ENCODE measurements at regions not wholly inside any gene's neighbourhood (a gene's known extent, or its start where the extent isn't known, plus 50 kb on each side); places are given as distances from the start of the nearest gene placed in this dataset.
"Not testable (repeated sequence)": the region's sequence is repeated elsewhere in the genome, so short reads cannot be mapped to it uniquely, and the experiment has no call there.

DNA sequence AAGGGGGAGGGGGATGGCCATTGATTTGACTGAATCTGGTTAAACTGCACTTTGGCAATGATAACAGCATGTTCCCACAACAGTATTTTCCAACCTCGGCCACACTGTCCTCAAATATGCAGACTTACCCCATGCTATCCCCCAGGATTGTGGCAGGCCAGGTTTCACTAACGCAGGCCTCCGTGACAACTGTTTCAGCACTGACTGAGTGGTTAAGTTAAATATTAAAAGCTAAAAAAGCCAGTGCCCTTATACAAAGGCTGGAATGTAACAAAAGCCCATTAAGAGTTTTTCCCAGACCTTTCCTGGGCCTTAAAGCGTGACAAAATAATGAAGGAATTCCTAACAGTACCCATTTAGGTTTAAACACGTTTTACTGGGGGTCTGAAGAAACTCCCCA lies 202.9 kb downstream of the USP25 start:
- DNase-seq (ENCODE audit: low read depth) = no peak

DNA sequence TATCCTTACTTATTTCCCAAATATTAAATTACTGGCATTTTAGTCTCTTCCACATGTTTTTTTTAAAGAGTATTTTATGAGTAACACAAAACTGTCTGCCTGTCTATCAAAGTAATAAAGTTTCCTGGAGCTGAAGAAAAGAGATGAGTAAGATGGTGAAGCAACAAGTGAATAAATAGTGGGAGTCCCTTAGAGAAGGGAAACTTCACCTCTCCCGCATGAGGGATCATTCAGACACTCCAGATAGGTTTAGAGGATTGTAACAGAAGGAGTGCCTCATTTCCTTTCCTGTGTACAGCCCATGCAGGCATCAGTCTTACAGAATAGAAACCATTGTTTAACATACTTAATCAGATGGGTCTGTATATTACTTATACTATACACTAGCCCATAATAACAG lies 205.7 kb downstream of the USP25 start:
- no peak for DNase-seq (ENCODE audit: low read depth)

DNA sequence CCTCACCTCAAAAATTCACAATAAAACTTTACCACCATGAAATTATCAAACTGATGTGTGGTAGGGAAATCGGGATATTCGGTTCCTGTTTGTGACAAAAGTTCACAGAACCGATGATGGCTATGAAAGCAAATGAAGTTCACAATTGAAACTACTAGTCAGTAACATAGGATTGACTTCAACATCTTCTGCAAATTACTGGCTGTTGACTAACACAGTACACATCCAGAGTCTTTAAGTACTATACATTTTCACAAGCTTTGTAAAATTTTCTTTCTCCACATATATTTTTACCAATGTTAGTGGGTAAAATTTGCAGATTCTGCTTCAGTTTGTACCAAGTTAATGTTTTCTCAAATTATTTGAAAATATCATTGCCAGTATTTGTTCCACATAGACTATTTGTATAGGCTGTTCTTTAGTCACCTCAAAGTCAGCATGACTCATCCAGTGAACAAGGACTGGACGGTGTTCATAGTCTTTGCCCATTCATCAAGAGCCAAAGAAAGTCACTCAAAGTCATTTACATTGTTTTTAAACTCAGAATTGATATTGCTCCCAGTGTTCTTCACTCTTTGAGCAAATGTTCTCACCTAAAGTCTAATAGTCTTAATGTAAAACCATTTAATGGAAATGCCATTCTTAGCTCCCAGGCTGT lies 213.4 kb downstream of the USP25 start:
- no peak for DNase-seq (ENCODE audit: low read depth)

DNA sequence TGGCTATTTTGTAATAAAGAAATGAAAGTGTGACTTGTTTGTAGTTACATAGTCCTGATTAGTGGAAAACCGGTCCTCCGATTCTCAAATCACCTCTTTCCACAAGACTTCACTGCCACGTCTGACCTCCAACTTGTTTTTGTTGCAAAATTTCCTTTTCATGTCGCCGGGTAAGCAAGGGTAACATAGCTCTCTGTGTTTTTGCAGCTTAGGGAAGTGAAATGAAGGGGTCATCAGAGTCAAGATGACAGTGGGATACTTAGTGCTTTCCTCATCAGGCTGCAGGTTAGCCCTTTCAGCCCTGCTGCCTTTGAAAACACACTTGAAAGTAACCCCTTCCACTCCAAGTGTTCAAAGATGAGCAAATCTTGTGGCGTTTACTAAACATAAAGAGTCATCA lies 217.9 kb downstream of the USP25 start:
- DNase-seq (ENCODE audit: low read depth) = no peak

DNA sequence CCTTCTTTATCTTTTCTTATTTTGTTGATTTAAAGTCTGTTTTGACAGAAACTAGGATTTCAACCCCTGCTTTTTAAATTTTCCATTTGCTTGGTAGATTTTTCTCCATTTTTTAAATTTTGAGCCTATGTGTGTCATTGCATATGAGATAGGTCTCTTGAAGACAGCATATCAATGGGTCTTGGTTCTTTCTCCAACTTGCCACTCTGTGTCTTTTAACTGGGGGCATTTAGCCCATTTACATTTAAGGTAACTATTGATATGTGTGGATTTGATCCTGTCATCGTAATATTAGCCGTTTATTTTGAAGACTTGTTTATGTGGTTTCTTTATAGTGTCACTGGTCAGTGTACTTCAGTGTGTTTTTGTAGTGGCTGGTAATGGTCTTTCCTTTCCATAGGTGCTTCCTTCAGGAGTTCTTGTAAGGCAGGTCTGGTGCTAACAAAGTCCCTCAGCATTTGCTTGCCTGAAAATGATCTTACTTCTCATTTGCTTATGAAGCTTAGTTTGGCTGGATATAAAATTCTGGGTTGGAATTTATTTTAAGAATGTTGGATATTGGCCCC lies 223.9 kb downstream of the USP25 start:
- no peak for DNase-seq (ENCODE audit: low read depth)

DNA sequence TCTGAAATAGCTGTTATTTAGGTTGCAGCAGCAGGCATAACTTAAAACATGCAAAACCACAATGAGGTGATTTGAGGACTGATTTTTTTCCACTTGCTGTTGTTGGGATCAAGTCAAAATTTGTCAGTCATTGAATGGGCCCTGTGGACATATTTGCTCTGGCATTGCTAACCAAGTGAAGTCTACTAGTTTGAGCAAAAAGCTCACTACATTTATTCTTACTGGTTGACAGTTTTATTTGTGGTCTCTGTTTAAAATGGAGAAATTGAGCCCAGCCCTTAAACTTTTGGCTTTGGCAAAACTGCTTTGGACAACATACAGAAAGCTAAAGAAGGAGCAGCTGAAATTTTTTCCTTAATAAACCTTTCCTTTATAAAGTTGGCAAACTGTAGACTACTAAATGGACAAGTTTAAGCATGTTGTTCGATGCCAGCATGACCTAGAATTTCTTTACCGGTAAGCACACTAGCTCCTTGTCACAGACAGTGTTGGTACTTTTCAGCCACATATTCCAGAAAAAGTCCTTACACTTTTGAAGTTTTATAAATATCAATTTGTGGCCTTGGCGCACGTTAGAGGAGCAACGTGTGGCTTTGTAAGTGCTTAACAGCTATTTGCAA lies 234.6 kb downstream of the USP25 start:
- no peak for DNase-seq (ENCODE audit: low read depth)

DNA sequence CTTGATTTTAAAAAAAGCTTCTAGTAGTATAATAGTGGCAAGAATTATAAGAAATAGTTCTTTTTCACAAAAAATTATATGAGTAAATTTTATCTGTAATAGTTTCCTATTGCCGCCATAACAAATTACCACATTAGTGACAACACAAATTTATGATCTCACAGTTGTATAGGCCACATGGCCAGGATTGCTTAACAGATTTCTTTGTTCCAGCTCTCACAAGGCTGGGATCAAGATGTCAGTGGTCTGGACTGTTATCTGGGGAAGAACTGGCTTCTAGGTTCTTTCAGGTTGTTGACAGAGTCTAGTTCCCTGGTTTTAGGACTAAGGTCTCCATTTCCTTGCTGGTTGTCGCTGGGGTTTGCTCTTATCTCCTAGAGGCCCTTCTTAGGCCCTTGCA lies 236.4 kb downstream of the USP25 start:
- no peak for DNase-seq (ENCODE audit: low read depth)

DNA sequence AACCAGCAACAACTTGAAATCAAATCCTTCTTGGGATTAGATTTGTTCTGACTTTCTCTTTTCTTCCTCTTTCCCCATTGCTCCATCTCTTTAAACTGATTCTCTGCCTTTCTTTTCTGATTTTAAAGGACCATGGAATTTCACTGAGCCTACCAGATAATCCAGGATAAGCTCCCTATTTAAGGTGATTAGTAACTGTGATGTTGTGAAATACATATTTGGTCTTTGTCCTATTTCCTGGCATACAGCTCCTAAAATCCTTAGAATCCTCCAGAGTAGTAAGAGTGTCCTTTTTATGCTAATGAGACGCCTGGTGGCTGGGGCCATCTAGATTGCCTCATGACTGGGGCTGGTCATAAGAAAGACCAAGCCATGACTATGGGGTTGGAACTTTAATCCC lies 236.9 kb downstream of the USP25 start:
- no peak for DNase-seq (ENCODE audit: low read depth)

DNA sequence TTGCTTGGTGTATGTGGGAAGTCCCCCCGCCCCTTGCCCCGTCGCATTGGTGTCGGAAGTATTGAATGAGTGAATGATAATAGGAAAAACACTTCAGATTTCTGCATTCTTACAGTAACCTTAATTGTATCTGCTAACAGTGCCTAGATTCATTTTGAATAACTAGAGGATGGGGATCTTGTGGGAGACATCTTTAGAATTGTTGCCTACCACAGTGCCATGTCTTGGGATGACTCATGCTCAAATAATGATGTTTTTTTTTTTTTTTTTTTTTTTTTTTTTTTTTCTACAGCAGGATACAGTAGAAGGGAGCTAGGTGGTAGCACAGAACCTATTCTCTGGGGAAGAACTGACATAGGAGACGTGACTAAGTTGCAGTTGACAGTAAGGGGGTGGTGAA lies 237.9 kb downstream of the USP25 start:
- DNase-seq (ENCODE audit: low read depth) = no peak

DNA sequence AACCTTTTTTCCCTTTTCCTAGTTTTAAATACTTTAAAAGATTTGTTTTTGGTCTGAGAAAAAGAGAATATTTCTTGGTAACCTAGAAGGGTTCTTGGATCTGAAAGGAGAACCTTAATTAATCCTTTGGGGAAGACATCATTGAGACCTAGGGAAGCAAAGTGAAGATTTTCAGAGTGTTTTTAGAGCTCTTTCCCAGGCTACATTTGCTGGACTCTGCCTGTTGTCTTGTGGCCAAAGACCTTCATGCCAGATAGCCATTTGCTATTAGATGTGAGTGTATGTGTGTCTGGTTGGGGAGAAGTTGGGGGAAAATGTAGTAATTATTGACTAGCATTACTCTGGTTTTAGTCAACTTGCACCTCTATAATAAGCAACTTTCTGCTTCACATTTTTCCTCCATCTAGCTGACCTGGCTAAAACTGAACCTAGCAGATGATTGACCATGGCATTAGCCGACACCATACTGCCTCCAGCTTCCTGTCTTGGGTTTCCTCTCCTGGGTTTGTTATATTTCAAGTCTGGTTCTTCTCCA lies 239.1 kb downstream of the USP25 start:
- no peak for DNase-seq (ENCODE audit: low read depth)

DNA sequence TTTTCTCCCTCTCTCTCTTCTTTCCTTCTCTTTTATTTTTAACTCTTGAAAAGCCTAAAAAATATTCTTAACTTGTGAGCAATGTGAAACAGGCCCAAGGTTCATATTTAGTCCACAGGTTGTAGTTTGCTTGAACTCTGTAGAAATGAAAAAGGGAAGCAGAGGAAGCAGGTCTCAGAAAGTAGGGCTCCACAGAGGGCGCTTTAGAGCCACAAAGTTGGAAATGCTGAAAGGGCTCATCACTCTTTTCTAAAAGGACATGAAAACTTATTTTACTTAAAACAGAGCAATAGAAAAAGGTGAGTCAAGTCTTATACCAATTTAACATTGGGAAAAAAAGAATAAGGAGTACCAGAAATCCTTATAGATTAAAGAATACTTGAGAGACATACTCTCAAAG lies 247.0 kb downstream of the USP25 start:
- no peak for DNase-seq (ENCODE audit: low read depth)

DNA sequence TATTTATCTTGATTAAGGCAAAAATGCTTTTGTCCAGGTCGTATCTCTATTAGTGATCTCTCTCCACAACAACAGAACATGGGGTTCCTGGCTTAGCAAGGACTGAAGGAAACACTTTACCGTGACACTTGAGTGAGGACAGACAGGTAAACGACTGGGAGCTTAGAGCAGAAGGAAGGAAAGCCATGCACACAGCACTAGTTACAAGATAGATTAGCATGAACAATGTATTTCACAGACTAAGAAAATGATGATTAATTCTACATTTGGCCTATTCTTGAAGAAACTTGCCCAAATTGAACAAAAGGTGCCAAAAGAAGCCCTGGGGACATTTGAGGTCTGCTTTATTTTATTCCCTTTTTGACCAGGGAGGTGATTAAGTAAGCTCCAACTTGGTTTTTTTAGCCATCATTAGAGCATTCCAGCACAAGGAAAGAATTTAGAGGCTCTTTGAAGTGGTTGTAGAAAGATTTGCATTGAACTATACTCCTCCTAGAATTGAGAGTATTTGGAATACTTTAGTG lies 248.5 kb downstream of the USP25 start:
- DNase-seq (ENCODE audit: low read depth) = no peak

DNA sequence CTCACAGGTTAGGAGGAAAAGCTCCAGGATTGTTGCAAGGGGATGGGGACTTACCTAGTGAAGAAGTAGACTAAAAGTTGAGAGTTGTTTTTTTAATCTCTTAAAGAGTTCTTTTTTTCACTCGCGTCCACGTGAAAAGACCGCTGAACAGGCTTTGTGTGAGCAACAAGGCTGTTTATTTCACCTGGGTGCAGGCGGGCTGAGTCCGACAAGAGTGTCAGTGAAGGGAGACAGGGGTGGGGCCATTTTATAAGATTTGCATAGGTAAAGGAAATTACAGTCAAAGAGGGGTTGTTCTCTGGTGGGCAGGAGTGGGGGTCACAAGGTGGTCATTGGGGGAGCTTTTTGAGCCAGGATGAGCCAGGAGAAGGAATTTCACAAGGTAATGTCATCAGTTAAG lies 249.7 kb downstream of the USP25 start:
- not testable (repeated sequence) for DNase-seq (ENCODE audit: low read depth)

DNA sequence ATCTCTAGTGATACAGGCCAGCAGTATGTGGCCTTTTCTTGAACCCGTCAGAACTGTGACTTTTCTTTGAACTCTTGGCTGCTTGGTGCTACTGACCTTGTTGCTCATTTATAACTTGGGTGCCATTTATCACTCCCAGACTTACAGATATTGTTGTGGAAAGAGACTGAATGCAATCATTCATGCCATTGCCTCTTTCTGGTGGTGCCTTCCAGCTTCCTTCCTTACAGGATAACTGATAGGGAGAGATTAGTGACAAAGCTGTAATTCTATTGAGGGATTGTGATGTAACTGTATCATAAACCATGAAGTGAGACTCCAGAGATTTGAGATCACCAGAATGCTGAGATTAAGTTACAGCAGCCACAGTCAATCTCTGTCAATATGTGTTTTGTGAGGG lies 256.5 kb downstream of the USP25 start:
- DNase-seq (ENCODE audit: low read depth) = no peak

DNA sequence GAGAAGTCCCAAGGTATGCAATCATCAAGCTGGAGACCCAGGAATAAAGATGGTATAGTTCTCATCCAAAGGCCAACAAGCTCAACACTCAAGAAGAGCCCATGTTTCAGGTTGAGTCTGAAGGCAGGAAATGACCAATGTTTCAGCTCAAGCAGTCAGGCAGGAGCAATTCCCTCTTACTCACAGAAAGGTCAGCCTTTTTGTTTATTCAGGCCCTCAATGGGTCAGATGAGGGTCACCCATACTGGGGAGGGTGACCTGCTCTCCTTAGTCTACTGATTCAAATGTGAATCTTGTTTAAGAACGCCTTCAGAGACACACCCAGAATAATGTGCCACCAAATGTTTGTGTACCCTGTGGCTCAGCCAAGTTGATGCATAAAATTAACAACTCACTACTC lies 262.4 kb downstream of the USP25 start:
- DNase-seq (ENCODE audit: low read depth) = no peak

DNA sequence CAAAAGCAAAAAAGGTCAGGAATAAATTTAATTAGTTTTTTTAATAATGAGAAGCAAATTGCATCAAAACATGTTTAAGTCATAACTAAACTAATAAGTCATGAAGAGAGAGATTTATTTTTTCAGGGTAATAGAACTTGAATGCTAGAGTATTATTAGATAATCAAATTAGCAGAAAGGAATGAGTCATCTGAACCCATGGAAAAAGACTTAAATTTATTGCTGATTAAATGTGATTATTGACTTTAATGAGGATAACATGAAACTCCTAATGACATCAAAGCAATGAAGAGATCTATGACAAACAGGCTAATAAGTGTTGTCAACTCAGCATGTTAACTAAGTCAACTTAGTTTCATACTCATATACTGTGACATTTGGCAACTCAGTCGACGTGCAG lies 264.2 kb downstream of the USP25 start:
- DNase-seq (ENCODE audit: low read depth) = no peak

DNA sequence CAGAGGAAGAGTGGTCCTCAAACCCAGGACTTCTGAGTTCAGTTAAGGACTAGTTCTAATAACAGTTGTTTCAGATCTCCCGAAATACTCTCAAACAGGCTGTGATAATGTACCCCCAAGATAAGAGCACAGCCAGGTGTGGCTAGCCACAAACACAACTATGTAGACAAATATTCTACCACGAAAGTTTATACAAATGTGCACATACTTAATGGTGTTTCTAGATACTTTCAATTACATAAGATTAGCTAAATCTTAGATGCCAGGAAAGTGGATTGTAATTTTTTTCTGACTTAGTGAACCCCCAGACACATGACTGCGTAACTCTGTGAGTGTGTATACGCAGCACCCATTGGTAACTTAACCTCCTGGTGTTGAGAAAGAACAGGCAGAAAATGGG lies 270.0 kb downstream of the USP25 start:
- DNase-seq (ENCODE audit: low read depth) = no peak

DNA sequence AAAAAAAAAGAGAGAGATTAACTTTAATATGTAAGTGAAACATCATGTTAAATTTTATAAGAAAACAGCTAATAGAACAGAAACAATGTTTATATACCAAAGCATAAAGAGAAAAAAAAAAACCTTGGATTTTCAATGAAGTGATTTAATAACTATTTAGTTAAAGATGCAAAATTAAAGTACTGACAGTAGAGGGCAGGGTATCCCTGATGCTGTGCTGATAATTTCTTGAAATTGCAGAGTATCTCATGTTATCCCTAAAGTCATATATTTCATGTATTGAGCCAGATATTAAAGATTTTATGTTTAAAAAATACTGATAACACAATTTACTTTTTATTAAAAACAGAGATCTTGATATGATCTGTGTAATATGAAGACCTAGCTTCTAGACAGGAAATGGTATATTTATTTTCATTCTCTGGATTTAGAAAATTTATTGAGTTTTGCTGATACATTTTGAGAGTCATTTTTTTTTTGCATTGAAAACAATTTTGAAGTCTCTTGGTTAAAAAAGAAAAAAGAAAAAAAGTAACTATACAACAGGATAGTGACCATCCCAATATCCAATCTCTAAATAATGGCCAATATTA lies 273.2 kb downstream of the USP25 start:
- DNase-seq (ENCODE audit: low read depth) = no peak

DNA sequence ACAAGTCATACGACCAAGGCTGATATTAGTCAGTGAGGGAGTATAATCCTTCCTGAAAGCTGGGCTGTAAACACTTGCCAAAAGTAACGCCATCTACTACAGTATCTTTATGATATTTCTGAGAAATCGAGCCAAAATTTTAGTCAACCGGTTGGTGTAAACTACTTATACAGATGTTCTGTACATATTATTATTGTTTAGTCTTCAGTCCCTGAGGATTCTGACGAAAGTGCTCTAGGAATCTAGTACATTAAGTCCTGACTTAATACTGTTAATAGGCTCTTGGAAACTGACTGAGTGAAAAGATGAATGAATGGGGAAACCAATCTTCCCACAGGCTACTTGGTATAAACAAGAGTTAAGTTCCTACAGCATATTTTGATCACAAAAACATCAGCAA lies 274.3 kb downstream of the USP25 start:
- no peak for DNase-seq (ENCODE audit: low read depth)

DNA sequence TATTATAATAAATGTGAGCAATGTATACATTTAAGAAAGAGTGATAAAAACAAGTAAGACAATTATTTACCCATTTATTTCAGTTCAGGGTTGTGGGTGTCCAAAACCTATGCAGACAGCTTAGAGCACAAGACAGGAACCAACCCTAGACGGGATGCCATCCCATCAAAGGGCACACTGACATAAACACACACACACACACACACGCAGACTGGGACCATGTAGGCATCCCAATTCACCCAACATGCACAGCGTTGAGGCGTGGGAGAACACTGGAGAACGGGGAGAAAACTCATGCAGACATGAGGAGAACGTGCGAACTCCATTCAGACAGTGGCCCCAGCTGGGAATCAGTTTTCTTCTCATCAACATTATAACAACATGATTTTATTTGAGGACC lies 274.7 kb downstream of the USP25 start:
- no peak for DNase-seq (ENCODE audit: low read depth)

DNA sequence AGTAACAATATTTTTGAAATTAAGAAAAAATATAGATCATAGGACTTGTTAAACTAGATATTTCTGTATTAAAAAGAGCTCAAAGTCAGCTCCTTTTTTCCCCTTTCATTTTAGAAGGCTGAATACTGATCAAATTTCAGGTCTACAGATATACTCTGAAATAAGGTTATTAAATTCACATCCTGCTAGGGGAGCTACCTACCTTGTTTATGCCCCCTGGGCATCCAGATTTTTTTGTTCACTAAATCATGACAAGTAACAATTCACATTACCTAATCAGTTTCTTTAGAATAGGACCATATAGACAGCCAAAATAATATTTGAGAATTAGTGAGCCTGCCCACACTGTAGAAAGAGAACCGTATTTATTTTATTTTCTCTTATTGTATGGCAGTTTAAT lies 276.2 kb downstream of the USP25 start:
- no peak for DNase-seq (ENCODE audit: low read depth)

DNA sequence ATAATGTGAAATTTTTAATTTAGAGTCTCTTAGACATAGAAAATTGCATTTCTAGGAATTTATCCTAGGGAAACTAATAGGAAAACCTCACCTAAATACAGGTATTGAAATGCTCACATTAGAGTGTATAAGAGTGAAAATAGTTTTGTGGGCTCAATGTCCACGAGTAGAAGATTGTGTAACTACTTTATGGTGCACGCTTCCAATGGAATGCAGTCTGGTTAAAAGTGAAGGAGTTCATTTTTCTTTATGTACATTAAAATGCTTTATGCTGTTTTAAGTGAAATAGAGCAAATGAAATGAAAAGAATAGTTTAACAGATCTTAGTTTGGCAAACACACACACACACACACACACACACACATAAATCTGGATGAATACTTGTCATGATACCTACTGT lies 278.2 kb downstream of the USP25 start:
- DNase-seq (ENCODE audit: low read depth) = no peak

DNA sequence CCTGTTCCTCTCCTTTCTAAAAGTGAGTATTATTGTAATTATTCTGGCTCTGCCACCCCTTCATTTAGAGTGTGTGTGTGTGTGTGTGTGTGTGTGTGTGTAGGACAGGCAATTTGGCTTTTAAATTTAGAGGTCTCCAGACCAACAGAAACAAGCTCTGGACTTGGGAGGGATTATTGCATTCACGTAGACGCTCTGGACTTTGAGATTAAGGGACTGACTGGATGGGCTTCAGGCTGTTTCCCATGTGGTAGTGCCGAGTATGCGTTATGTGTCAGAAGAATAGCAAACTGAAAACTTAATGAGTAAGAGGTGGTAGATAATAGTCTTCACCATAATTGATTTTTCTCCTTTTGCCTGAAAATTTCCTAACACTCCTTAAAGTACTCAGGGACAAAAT lies 281.9 kb downstream of the USP25 start:
- DNase-seq (ENCODE audit: low read depth) = no peak

All from activated T-helper 9 cell treated with anti-CD3 and anti-CD28 coated beads, Interleukin-2, amount 50 U/mL, for 16 hours (primary cell).